GM21367 (cell line): ENCODE measurements at regions not wholly inside any gene's neighbourhood (a gene's known extent, or its start where the extent isn't known, plus 50 kb on each side); places are given as distances from the start of the nearest gene placed in this dataset.
"Not testable (repeated sequence)": the region's sequence is repeated elsewhere in the genome, so short reads cannot be mapped to it uniquely, and the experiment has no call there.

Experiments used
- ATAC-seq: cut with Tn5 transposase; IDR thresholded peaks from one replicate; pipeline ENCODE4 v1.9.1; 2021; ENCODE audit not compliant: unreplicated experiment

DNA sequence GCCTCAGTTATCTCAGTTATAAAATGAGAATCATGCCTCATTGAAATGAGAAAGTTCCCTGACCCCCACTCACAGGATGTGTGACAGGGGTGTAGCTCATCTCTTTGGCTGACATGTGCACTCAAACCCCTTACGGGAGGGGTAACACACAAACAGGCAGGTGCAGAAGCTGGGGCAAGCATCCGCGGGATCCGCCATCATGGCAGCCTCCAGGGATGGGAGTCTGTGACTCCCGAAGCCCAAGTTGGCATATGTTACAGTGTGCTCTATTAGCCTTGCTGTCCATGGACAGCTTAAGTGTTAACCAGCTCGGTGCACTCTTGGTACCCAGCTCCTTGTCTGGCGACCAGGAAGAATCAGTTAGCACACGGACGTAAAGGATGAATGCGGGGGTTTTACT, 822.7 kb upstream of the SEMA6D start:
- ATAC-seq = no peak

DNA sequence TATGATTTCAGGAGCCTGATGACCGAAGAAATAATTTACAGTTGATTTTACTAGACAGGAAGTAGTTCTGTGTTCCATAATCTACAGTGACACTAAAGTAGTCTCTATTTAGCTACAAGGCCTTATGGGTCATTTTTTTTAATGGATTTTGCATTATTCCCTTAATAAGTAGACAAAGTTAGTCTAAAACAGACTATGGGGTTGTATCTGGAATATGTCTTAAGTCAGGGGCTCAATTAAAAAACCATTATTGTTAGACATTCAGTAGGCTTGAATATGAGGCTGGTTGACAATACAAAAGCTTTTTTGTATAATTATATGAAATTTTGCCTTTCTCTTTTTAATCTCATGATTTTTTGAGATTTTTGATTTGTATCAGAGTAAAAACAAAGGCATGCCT, 820.0 kb upstream of the SEMA6D start:
- ATAC-seq = no peak

DNA sequence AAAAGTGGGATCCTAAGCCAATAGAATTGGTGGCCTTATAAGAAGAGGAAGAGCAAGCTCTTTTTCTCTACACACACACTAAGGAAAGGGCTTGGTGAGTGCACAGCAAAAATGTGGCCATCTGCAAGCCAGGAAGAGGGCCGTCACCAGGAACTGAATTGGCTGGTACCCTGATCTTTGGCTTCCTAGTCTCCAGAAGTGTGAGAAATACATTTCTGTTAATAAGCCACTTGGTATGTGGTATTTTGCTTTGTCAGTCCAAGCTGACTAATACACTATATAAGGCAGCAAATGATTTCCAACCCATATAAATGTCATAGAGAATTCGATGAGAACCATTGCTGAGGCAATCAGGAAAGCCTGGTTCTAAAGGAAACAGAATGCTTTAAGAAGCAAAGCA, 816.3 kb upstream of the SEMA6D start:
- ATAC-seq = no peak

DNA sequence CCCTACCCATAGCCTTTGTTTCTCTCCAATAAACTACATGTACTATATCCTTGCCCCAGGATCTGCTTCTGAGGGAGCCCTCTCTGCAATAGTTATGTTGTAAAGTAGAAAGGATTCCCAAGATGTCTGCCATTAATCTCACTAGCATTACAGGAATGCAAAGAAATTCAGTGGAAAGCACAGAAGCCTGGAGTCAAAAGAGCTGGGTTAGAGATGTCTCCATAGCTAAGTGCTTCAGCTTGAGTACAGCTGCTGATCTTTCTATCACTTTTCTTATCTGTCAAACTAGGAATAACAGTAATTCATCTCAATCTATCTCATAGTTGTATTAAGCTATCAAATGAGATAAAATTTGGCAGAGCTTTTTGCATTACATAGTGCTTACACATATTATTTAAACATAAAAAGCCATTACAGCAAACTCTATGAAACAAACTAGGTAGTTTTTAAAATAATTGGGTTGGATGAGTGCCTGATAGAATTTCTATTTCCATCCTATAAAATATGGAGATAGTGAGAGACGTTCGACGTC, 799.5 kb upstream of the SEMA6D start:
- ATAC-seq = no peak

- no peak for ATAC-seq
These were observed 798.7 kb upstream of the SEMA6D start for GRCh38 chr15:46918462-46919140.

GRCh38 chr15:46921891-46922290, 795.4 kb upstream of the SEMA6D start:
- ATAC-seq = no peak

DNA sequence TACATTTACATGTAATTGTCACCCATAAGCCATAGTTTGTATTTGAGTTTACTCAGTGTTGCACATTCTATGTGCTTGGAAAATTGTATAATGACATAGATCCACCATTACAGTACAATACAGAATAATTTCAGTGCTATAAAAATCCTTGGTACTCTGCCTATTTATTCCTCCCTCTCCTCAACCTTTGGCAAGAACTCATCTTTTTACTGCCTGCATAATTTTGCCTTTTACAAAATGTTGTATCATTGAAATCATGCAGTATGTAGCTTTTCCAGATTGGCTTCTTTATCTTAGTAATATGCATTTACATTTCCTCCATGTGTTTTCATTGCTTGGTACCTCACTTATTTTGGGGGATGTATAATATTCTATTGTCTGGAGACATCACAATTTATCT, 786.9 kb upstream of the SEMA6D start:
- ATAC-seq = no peak

- no peak for ATAC-seq
These were observed 784.0 kb upstream of the SEMA6D start for GRCh38 chr15:46933332-46933731.

- ATAC-seq = no peak
These were observed 782.5 kb upstream of the SEMA6D start for GRCh38 chr15:46934851-46935250.

- no peak for ATAC-seq
These were observed 779.1 kb upstream of the SEMA6D start for GRCh38 chr15:46938169-46938568.

DNA sequence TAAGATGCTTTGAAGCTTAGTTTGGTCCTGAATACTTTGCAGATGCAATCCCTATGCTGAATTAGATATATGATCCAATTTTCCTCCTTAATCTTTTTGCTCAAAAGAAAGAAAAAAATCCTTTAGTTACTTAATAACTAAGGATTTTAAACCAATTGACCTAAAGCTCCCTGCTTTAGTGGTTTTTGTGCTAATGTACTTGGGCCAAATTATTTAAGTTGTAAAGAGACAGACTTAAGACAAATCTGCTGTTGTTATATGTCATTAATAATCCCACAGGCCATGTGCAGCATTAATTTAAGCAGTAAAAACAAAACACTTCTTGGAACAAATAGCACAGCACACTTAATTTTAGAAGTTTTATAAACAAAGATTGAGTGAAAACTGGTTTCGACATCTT, 776.1 kb upstream of the SEMA6D start:
- no peak for ATAC-seq

- no peak for ATAC-seq
These were observed 770.4 kb upstream of the SEMA6D start for GRCh38 chr15:46946953-46947352.

GRCh38 chr15:46955576-46955975, 761.7 kb upstream of the SEMA6D start:
- no peak for ATAC-seq

GRCh38 chr15:46956456-46956855, 760.8 kb upstream of the SEMA6D start:
- no peak for ATAC-seq

DNA sequence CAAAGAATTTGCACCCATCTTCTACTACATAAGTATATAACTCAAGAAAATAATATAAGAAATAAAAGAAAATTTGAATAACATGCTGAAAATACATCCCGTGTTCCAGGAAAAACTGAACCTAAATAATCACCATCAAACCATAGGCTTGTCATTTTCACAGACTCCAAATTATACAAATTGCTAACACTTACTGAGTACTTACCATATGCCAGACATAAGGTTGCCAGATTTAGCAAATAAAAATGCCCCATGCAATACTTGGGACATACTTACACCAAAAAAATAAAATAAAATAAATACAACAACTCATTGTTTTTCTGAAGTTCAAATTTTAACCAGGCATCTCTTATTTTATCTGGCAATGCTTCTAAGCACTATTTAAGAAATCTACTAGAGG, 760.4 kb upstream of the SEMA6D start:
- ATAC-seq = no peak

- ATAC-seq = no peak
These were observed 756.7 kb upstream of the SEMA6D start for GRCh38 chr15:46960581-46960980.

DNA sequence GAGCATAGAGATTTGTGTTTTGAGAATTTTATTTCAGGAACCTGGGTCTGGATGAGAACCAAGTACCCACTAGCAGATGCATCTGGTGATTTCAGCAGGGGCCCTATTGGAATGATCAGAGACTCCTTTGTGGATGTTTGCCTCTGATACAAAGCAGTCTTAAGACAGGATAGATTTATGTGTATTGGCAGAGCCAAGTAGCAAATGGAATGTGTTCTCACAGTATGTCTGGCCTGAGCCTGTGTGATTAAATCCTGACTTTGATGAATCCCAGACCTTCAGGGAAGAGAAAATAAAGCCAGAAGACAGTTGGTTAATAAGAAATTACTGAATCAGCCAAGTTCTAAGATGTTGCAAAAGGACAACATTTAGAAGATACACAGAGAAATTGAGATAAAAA, 755.5 kb upstream of the SEMA6D start:
- ATAC-seq = no peak

GRCh38 chr15:46988055-46988454, 729.2 kb upstream of the SEMA6D start:
- ATAC-seq = not testable (repeated sequence)

GRCh38 chr15:46996359-46996758, 720.9 kb upstream of the SEMA6D start:
- no peak for ATAC-seq

GRCh38 chr15:46997501-46997900, 719.8 kb upstream of the SEMA6D start:
- no peak for ATAC-seq

DNA sequence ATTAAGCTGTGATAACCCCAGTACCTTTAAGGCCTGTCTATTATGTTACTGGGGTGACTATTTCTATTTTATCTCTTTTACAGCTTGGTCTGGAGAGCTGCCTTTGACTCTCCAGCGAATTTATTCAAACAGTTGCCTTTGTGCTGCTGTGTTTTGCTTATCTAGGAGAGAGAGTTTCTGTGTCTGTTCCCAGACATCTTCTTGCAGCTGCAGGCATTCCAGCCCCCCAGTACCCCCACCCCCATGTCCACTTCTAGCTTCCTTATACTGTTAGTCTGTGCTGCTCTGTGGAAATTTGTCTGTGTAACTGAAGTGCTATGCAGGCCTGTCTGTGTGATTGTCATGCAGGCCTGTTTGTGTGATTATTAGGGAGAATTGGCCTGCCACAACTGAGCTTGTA, 713.7 kb upstream of the SEMA6D start:
- no peak for ATAC-seq

- ATAC-seq = no peak
These were observed 703.9 kb upstream of the SEMA6D start for GRCh38 chr15:47013446-47013845.

DNA sequence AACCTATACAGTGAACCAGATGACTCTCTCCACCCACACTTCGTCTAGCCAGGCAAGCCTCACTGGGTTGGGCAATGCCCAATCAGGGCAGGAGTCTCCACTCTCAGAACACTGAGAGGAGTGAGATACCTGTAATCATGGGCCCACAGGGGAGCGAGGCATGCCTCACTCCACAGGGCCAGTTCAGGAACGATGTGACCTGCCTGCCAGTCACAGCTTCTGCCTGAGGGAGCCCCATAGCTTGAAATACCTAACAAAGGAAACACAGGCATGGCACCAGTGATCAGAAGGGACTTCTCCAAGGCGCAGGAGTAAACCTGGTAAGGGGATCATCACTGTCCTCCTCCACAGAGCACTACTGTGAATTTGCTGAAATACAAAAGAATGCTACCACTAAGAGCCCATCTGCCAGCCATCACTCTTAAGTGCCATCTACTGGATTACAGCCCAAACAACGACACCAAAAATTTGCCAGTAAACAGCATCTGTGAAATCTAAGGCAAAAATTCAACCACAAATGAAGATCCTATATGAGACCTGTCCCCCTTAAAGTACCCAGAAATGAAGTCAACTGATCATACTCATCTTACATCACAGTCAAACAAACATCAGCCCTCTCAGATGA, 689.9 kb upstream of the SEMA6D start:
- ATAC-seq = no peak
